NK-92 (cell line): ENCODE measurements at regions not wholly inside any gene's neighbourhood (a gene's known extent, or its start where the extent isn't known, plus 50 kb on each side); places are given as distances from the start of the nearest gene placed in this dataset.

Experiments used
- DNase-seq: peaks from one replicate; lab custom pipeline; 2025; ENCODE audit not compliant: unreplicated experiment; lab: John Stamatoyannopoulos, UW

- DNase-seq, result no peak
Observed at GRCh38 chr22:48192071-48192470, 1429.6 kb downstream of the TBC1D22A start.

GRCh38 chr22:48188231-48188721, 1425.8 kb downstream of the TBC1D22A start:
- no peak for DNase-seq

- DNase-seq, result no peak
Observed at GRCh38 chr22:48187356-48187755, 1424.9 kb downstream of the TBC1D22A start.

GRCh38 chr22:48186146-48186790, 1423.8 kb downstream of the TBC1D22A start:
- no peak for DNase-seq

DNA sequence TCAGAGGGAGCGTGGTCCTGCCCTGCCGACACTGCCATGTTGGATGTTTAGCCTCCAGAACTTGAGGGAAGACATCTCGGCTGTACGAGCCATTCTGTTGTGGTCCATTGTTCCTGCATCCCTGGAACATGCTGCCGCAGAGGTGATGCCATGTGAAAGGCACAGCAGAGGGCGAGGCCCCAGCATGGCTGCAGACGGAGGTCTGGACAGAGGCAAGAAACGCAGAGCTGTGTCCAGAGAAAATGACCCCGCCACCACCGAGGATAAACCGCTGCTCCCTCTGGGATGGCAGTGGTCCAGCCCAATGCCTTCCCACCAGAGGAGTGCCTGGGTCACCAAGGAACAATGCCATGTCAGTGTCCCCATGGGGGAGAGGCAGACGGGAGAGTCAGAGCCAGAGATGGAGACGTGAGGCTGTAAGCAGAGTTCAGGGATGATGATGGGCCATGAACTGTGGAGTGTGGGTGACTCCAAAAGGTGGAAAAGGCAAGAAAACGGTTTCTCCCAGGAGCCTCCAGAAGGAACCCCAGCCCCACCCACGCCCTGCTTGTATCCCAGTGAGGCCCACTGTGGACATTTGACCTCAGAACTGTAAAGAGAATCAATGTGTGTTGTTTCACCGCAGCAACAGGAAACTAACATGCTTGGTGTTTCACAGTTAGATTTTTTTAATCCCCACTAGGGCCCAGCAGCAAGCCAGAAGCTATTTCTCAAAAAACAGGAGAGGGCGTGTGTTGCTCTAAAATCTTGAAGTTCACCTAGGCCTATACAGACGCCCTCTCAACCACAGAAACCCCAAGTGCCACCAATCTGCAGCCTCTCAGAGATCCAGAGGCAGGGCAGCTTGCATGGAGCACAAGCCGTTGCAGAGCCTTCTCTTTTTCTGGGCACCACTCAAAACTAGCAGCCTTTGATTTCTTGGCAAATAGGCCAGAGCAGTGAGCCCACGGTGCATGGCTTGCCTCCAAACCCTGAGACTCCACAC, 1422.9 kb downstream of the TBC1D22A start:
- no peak for DNase-seq

DNA sequence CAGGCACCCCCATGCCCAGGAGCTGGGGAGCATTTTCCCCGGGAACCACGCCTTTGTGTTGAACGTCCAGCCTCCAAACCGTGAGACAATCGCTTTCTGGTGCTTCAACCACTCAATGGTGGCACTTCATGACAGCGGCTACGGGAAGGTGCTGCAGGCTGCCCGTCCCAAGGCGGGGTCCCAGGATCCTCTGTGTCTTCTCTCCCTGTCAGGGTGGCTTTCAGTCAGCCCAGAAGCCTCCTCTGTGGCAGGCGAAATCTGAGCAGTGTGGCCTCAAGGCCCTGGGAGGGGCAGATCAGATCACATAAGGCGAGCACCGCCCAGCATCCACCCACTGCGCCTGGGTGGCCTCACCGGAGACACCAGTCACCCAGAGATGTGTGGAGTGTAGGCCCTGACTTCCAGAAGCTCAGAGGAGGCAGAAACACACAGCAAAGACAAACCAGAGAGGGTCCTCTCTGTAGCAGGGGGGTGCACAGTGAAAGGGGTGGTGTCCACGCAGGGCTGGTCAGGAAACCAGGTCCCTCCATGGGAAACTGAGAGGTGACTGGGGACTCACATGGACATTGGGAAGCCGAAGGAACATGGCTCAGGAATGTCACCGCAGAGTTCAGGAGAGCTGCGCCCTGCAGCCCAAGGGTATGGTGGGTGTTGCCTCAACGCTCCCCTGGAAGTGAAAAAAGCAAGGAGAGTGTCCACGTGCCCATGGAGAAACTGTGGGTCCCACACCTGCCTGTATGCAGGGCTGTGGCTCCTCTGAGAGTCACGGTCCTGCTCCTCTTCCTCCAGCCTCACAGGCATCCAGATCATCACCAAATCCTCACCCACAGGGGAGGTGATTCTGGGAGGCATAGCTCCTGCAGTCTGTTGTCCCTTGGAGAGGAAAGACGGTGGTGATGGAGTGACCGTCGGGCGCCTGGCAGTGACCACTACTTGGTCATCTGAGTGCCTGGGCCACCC, 1420.7 kb downstream of the TBC1D22A start:
- no peak for DNase-seq

DNA sequence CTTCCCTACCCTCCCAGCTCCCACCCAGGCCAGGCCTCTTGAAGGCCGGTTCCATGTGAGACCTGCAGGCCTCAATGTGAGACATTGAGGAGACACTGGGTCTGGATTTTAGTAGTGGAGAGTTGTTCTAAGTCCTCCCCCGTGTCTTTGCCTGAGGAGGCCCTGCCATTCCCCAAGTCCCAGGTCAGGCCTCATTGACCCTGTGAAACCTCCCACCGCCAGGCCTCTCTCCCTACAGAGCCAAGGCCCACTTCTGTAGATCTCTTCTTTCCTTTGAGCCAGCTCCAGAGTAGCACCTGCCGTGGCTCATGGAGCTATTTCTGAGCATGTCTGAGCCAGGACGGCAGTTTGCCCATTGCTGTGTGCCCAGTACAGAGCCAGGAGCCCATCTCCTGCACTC, 1419.6 kb downstream of the TBC1D22A start:
- no peak for DNase-seq

GRCh38 chr22:48181263-48181955, 1419.0 kb downstream of the TBC1D22A start:
- no peak for DNase-seq

DNA sequence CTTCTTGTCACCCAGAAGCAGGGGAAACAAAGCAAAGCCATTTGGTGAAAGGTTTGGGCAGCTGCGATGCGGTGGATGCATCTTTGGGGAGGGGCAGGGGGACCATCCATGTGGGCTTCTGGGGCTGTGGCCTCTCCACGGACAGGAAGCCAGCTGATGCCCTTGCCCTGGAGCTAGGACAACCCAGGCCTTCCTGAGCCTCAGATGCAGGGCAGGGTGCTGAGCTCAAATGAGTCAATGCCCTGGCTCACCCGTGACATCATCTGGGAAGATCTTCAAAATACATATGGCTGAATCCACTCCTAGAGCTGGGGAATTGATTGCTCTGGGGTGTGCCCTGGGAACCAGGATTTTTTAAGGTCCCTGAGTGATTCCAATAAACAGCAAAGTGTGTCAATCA, 1418.2 kb downstream of the TBC1D22A start:
- DNase-seq, result no peak

DNA sequence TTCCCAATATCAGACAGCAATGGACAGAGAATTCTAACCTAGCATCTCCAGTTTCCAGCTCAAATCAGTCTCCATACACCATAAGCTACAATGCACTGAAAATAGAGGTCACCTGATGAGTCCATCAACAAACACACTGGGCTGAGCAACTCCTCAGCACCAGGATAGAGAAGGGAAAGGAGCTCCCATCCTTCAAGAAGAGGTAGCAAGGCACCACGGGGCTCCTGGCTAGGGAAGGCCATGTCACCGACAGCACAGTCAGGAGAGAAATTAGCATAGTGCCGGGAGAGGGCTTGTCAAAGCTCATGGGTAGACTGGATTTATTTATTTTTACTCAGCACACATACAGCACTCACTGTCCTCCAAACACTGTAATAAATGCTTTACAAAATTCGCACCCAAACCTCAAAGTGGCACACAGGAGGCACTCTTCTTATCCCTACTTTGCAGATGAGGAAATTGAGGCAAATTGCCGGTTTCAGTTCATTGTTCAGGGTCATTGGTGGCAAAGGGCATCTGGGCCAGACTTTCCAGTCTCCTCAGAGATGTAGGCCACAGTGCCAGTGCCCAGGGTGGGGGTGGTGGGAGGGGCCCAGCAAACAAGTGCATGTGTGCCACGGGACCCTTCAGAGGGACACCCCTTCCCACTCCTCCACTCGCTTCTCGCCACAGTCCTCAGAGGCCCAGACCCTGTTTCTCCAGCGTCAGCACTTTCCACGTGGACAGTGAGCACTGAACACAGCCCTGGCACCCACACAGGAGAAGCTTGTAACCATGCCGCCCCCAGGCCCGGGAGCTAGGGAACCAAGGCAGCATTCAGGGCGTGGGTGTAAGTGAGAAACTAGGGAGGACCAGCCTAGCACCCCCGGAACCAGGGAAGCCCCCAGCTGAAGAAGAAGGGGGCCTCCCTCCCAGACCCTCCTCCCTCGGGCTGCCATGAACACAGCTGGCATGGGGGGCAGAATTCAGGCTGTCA, 1417.4 kb downstream of the TBC1D22A start:
- DNase-seq, result no peak

DNA sequence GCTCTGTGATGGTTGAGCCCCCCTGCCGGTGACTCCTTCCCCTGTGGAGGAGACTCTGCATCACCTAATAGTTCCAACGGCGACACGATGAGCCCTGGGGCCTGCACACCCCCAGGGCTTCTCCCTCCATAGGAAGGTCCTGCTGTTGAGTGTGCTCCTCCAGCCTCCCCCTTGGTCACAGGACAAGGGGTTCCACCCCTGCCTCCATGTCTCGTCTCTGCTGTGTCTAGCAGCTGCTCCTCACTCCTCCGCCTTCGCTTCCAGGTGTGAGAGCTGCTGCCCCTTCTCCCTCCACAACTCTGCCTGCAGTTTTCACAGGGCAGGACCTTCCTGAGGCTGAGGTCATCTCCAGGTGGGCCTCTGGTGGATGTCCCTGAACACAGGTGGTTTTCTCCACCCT, 1416.1 kb downstream of the TBC1D22A start:
- DNase-seq, result no peak

DNA sequence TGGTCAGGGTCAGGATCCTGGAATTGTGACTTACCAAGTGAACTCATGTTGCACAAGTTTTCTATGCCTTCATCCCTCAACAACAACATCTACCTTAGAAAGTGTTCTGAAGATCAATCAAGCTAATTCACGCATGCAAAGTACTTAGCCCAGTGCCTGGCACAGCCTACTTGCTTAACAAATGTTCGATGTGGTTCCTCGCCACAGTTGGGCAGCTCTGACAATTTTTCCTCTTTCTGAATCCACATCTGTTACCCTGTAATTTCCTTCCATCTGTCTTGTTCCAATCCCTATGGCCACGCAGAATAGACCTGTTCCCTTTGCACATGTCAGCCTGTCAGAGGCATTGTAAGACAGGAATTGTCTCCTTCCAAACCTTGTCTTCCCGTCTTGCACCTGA, 1415.2 kb downstream of the TBC1D22A start:
- no peak for DNase-seq

DNA sequence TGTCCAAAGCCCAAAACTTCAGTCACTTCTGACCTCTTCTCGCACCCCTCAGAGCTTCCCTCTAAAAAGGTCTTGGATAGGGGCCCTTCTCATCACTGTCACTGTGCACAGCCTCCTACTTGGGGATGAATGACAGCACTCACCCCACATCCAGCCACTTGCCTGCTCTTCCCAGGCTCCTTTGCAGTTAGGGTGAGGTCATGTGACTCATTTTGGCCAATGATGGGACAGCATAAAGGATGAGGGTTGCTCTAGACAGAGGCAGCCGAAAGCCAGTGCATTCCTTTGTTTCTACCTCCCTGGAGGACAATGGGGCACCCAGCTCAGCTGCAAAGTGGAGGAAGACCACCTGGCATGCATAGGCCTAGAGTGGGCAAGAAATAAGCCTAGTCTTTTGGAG, 1413.3 kb downstream of the TBC1D22A start:
- no peak for DNase-seq

DNA sequence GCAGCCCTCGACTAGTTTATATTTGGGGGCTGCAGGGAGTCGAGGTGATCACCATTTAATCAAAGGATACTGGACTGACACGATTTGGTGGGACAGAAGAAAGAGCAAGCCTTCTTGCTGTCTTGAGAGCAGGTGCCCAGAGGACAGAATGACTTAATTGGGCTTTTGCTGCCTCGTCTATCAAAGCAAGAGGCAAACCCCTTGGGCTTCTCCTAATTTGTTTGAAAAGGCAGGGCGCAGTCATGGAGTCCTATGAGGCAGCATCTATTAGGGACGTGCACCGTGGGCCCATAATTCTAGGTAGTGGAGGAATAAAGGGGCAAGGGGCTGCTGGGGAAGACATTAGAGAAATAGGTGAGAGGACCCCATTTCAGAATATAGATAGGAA, 1411.3 kb downstream of the TBC1D22A start:
- no peak for DNase-seq

- no peak for DNase-seq
Observed at GRCh38 chr22:48173061-48173772, 1410.8 kb downstream of the TBC1D22A start.

DNA sequence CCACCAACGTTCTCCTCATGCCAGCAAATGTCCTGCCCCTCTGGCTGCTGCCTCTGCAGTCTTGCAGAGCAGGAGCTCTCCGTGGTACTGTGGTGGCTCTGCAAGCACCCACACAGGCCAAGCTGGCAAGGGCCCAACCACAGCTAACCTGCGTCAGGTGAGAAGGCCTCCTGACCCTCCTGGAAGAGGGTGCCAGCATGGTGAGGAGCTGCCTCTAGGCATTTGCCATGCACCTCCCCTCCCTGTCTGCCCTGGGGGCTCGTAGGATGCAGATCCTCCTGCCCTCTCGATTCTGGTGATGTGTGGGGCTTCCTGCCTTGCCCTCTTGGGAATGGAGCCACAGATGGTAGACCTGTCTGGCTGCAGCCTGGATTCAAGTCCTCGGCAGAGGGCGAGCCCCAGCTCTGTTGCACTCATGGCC, 1408.8 kb downstream of the TBC1D22A start:
- no peak for DNase-seq

GRCh38 chr22:48169227-48169626, 1406.8 kb downstream of the TBC1D22A start:
- DNase-seq, result no peak

GRCh38 chr22:48167238-48167637, 1404.8 kb downstream of the TBC1D22A start:
- DNase-seq, result no peak

DNA sequence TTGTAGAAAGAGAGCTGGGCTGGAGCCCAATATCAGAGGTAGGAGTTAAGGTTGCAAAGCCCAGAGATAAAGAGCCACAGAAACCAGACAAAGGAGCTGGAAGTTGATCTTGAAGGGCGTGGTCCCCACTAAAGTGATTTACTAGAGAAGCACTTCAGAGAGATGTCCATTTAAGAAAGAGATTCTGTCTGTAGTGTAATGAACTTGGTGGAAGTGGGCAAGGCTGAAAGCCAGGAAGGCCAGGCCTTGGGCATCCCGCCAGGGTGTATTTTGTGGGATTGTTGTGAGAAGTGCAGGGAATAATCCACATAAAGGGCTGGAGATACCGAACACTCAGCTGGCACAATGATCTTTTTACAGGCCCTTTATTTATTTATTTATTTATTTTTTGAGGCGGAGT, 1398.8 kb downstream of the TBC1D22A start:
- no peak for DNase-seq
